ENCODE measurements at regions not wholly inside any gene's neighbourhood (a gene's known extent, or its start where the extent isn't known, plus 50 kb on each side); places are given as distances from the start of the nearest gene placed in this dataset.
A peak's percentile ranks its signal among the peaks of the same experiment; 100 is the strongest.

DNA sequence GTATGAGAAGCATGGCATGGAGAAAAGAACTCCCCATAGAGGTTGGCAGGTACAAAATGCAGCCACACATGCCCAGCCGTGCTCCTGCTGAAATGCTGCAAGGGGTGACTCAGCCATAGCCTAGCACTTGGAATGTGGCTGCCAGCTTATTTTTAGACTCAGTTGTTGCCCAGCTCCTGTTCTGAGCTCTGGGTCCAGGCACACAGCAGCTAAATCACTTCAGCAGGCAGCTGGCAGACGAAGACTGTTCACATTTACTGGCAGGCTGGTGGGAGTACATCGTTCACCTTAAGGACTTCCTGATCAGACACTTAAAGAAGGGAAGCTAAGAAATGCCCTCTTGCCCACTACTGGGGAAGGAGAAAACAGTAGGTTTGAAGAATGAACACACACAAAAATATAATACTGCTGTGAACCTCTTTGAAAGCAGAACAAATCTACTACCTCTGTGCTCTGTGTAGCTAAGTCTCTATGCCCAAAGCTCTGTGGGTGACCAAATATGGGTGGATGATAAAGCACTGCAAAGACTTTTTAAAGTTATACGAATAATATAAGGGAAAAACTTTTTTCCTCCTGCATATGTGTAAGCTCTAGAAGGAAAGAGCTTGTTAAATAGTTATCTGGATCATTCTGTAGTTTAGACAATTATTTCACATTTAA is 146.1 kb downstream of the LNPK start:
- H3K4me3 ChIP-seq (ENCODE audit: insufficient read depth, low read depth, low read length), result peak overlapping the region; percentile 11
- Mint-ChIP-seq H3K4me3 (ENCODE audit: unreplicated experiment) (no peak overlapping the region), H3K27ac (ENCODE audit: unreplicated experiment) (peak overlapping the region; percentile 84), H3K9me3 (ENCODE audit: unreplicated experiment) (no peaks in the 10 kb centered on the region), H3K4me1 (ENCODE audit: low read depth, unreplicated experiment) (peaks cover 19% of the 10 kb centered on the region), H3K36me3 (ENCODE audit: low read depth, unreplicated experiment) (no peaks in the 10 kb centered on the region), H3K27me3 (ENCODE audit: low read depth, unreplicated experiment) (no peaks in the 10 kb centered on the region)
- H3K9me3 ChIP-seq (ENCODE audit: insufficient read depth, low read depth, low read length), result no peaks in the 10 kb centered on the region
- peak overlapping the region; percentile 64 for H2AFZ ChIP-seq (ENCODE audit: low read depth, low read length)
- DNase-seq (ENCODE audit: low read depth), result peak; percentile 53
- no peak overlapping the region for H3K27ac ChIP-seq (ENCODE audit: low read depth, low read length)
- H3K36me3 ChIP-seq (ENCODE audit: insufficient read depth, low read length), result no peaks in the 10 kb centered on the region
- TF ChIP-seq, protein P1, sequence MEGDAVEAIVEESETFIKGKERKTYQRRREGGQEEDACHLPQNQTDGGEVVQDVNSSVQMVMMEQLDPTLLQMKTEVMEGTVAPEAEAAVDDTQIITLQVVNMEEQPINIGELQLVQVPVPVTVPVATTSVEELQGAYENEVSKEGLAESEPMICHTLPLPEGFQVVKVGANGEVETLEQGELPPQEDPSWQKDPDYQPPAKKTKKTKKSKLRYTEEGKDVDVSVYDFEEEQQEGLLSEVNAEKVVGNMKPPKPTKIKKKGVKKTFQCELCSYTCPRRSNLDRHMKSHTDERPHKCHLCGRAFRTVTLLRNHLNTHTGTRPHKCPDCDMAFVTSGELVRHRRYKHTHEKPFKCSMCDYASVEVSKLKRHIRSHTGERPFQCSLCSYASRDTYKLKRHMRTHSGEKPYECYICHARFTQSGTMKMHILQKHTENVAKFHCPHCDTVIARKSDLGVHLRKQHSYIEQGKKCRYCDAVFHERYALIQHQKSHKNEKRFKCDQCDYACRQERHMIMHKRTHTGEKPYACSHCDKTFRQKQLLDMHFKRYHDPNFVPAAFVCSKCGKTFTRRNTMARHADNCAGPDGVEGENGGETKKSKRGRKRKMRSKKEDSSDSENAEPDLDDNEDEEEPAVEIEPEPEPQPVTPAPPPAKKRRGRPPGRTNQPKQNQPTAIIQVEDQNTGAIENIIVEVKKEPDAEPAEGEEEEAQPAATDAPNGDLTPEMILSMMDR (IDR thresholded peaks at IDR 0.05; ENCODE audit: insufficient read depth, low read depth, low read length), result no peak
- no peak for TF ChIP-seq EZH2 (IDR thresholded peaks at IDR 0.05; ENCODE audit: insufficient read depth, low read length)
- peak overlapping the region; percentile 63 for H3K4me2 ChIP-seq (ENCODE audit: low read length)
- H3K27me3 ChIP-seq (ENCODE audit: insufficient read depth, low read length), result no peaks in the 10 kb centered on the region
- H3K4me1 ChIP-seq (ENCODE audit: insufficient read depth, low read length), result peaks cover 8% of the 10 kb centered on the region
- no peaks in the 10 kb centered on the region for H4K20me1 ChIP-seq (ENCODE audit: insufficient read depth, low read length)
- H3K9ac ChIP-seq (ENCODE audit: low read length), result no peak overlapping the region
- no peaks in the 10 kb centered on the region for H3K79me2 ChIP-seq (ENCODE audit: insufficient read depth, low read length)
- no peak for FAIRE-seq

DNA sequence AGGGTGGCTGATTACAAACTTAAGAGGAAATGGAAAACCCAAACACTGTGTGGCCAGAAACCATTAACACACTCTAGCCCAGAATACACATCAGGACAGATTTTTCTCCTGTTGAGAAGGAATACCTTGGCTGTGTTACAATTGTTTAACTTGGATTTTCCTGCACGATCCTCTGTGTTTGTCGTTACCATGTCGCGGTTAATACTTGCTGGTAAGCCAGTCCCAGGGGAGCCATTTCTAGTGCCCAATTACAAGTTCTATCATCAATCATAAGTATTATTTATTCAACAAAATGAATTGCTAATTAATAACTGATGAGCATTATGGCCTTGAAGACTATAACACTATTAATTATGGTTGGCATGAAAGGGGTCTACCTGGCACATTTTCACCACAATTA is 146.8 kb downstream of the LNPK start:
- Histone ChIP-seq H4K20me1 (ENCODE audit: insufficient read depth, low read length) (no peaks in the 10 kb centered on the region), H3K27ac (ENCODE audit: low read depth, low read length) (no peak overlapping the region), H3K9me3 (ENCODE audit: insufficient read depth, low read depth, low read length) (no peaks in the 10 kb centered on the region), H3K9ac (ENCODE audit: low read length) (no peak overlapping the region), H3K27me3 (ENCODE audit: insufficient read depth, low read length) (no peaks in the 10 kb centered on the region), H3K4me2 (ENCODE audit: low read length) (no peak overlapping the region), H3K36me3 (ENCODE audit: insufficient read depth, low read length) (no peaks in the 10 kb centered on the region), H3K4me1 (ENCODE audit: insufficient read depth, low read length) (peaks cover 8% of the 10 kb centered on the region), H3K79me2 (ENCODE audit: insufficient read depth, low read length) (no peaks in the 10 kb centered on the region), H2AFZ (ENCODE audit: low read depth, low read length) (no peak overlapping the region), H3K4me3 (ENCODE audit: insufficient read depth, low read depth, low read length) (no peak overlapping the region)
- no peak overlapping the region for H3K4me3 Mint-ChIP-seq (ENCODE audit: unreplicated experiment)
- H3K27ac Mint-ChIP-seq (ENCODE audit: unreplicated experiment), result no peak overlapping the region
- no peak for TF ChIP-seq EZH2 (IDR thresholded peaks at IDR 0.05; ENCODE audit: insufficient read depth, low read length)
- TF ChIP-seq, protein P1 (IDR thresholded peaks at IDR 0.05; ENCODE audit: insufficient read depth, low read depth, low read length), result no peak
- H3K36me3 Mint-ChIP-seq (ENCODE audit: low read depth, unreplicated experiment), result no peaks in the 10 kb centered on the region
- DNase-seq (ENCODE audit: low read depth) (no peak), FAIRE-seq (peak; percentile 26)
- H3K27me3 Mint-ChIP-seq (ENCODE audit: low read depth, unreplicated experiment), result no peaks in the 10 kb centered on the region
- H3K4me1 Mint-ChIP-seq (ENCODE audit: low read depth, unreplicated experiment), result peaks cover 19% of the 10 kb centered on the region
- H3K9me3 Mint-ChIP-seq (ENCODE audit: unreplicated experiment), result no peaks in the 10 kb centered on the region

DNA sequence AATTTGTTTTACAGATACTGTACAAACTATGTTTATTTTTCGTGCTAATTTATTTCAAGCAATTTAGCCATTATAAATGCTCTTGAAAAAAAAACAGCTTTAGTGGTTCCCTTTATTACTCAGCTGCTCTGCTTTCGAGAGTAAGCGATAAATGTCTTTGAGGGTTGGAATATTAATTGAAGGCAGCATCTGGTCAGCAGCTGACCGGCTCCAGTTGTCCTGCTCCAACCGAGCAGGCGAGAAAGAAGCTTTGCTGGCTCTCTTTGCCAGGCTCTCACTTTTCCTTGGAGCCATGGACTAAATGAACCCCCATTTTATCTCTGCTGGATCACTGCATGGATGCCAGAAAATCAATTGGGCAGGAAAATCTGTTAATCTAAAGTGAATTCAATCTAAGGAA is 147.4 kb downstream of the LNPK start:
- no peak for FAIRE-seq
- Histone ChIP-seq H4K20me1 (ENCODE audit: insufficient read depth, low read length) (no peaks in the 10 kb centered on the region), H3K79me2 (ENCODE audit: insufficient read depth, low read length) (no peaks in the 10 kb centered on the region), H3K9me3 (ENCODE audit: insufficient read depth, low read depth, low read length) (no peaks in the 10 kb centered on the region), H3K27ac (ENCODE audit: low read depth, low read length) (no peak overlapping the region), H3K4me1 (ENCODE audit: insufficient read depth, low read length) (peaks cover 8% of the 10 kb centered on the region), H3K9ac (ENCODE audit: low read length) (no peak overlapping the region), H3K4me3 (ENCODE audit: insufficient read depth, low read depth, low read length) (no peak overlapping the region), H3K27me3 (ENCODE audit: insufficient read depth, low read length) (no peaks in the 10 kb centered on the region), H2AFZ (ENCODE audit: low read depth, low read length) (no peak overlapping the region), H3K4me2 (ENCODE audit: low read length) (no peak overlapping the region), H3K36me3 (ENCODE audit: insufficient read depth, low read length) (no peaks in the 10 kb centered on the region)
- H3K4me1 Mint-ChIP-seq (ENCODE audit: low read depth, unreplicated experiment), result peaks cover 19% of the 10 kb centered on the region
- no peak overlapping the region for H3K4me3 Mint-ChIP-seq (ENCODE audit: unreplicated experiment)
- no peaks in the 10 kb centered on the region for H3K36me3 Mint-ChIP-seq (ENCODE audit: low read depth, unreplicated experiment)
- no peaks in the 10 kb centered on the region for H3K9me3 Mint-ChIP-seq (ENCODE audit: unreplicated experiment)
- TF ChIP-seq, protein P1 (IDR thresholded peaks at IDR 0.05; ENCODE audit: insufficient read depth, low read depth, low read length), result no peak
- no peak for TF ChIP-seq EZH2 (IDR thresholded peaks at IDR 0.05; ENCODE audit: insufficient read depth, low read length)
- peak; percentile 34 for DNase-seq (ENCODE audit: low read depth)
- no peaks in the 10 kb centered on the region for H3K27me3 Mint-ChIP-seq (ENCODE audit: low read depth, unreplicated experiment)
- no peak overlapping the region for H3K27ac Mint-ChIP-seq (ENCODE audit: unreplicated experiment)
